HEK293 (cell line): ENCODE measurements at regions not wholly inside any gene's neighbourhood (a gene's known extent, or its start where the extent isn't known, plus 50 kb on each side); places are given as distances from the start of the nearest gene placed in this dataset.

Experiments used
- CTCF ChIA-PET: fragments of 350-600 bp; formaldehyde crosslinking; extraction: SDS; loops from one replicate; lab custom pipeline; 2021; ENCODE audit warnings: antibody characterized with exemption; lab: Yijun Ruan, JAX
- POLR2A ChIA-PET: fragments of 300-600 bp; formaldehyde crosslinking; extraction: SDS; loops from one replicate; lab custom pipeline; 2020; ENCODE audit warnings: antibody characterized with exemption, inconsistent platforms; lab: Yijun Ruan, JAX
- H3K27ac ChIP-seq: fragments of 200-500 bp; sonication (Bioruptor generic); 2 replicates; pipeline ENCODE4 v1.5.1; 2014; ENCODE audit warnings: low read depth, low read length, control low read depth, inconsistent platforms; ENCODE audit errors: extremely low read depth
- H3K36me3 ChIP-seq, 2 experiments: fragments of 200-500 bp in 1 of 2; sonication (Bioruptor generic) in 1 of 2; 1 replicate in 1 of 2; 2 replicates in 1 of 2; pipeline ENCODE4 v1.5.1; 2014 to 2017; ENCODE audit warnings: inconsistent platforms in 2 of 2, low read length in 2 of 2; ENCODE audit not compliant: control insufficient read depth in 2 of 2, insufficient read depth in 1 of 2
- H3K4me1 ChIP-seq: fragments of 200-500 bp; sonication (Bioruptor generic); 2 replicates; pipeline ENCODE4 v1.5.1; 2014; ENCODE audit warnings: mild to moderate bottlenecking, low read length, inconsistent platforms; ENCODE audit not compliant: control insufficient read depth, insufficient read depth
- H3K4me3 ChIP-seq: 2 replicates; pipeline ENCODE4 v1.5.1; 2011; ENCODE audit warnings: low read depth, mild to moderate bottlenecking, control low read depth, low read length, moderate library complexity
- H3K9me3 ChIP-seq: fragments of 200-500 bp; sonication (Bioruptor generic); 2 replicates; pipeline ENCODE4 v1.5.1; 2014; ENCODE audit warnings: low read depth, low read length, inconsistent platforms; ENCODE audit not compliant: control insufficient read depth, insufficient read depth
- RBAK ChIP-seq: fragments of 450-650 bp; formaldehyde crosslinking; IDR thresholded peaks from 2 replicates; pipeline ENCODE4 v1.5.1; 2016; ENCODE audit warnings: missing biosample characterization, missing genetic modification characterization
- SETDB1 ChIP-seq: IDR thresholded peaks from one replicate; pipeline ENCODE4 v1.6.1; 2017; ENCODE audit warnings: mild to moderate bottlenecking, low read length, moderate library complexity, mixed read lengths; ENCODE audit not compliant: insufficient read length
- ZIC2 ChIP-seq: fragments of 450-650 bp; formaldehyde crosslinking; IDR thresholded peaks from 2 replicates; pipeline ENCODE4 v1.5.1; 2016; ENCODE audit warnings: missing biosample characterization, missing genetic modification characterization
- ZNF121 ChIP-seq: fragments of 450-650 bp; formaldehyde crosslinking; IDR thresholded peaks from 2 replicates; pipeline ENCODE4 v1.5.1; 2016; ENCODE audit warnings: missing biosample characterization, missing genetic modification characterization
- ZNF132 ChIP-seq: fragments of 450-650 bp; formaldehyde crosslinking; IDR thresholded peaks from 2 replicates; pipeline ENCODE4 v1.5.1; 2017; ENCODE audit warnings: missing biosample characterization, missing genetic modification characterization, borderline replicate concordance
- ZNF19 ChIP-seq: fragments of 450-650 bp; formaldehyde crosslinking; IDR thresholded peaks from 2 replicates; pipeline ENCODE4; 2016; ENCODE audit warnings: missing biosample characterization, missing genetic modification characterization, low read depth
- ZNF354C ChIP-seq: fragments of 450-650 bp; formaldehyde crosslinking; IDR thresholded peaks from 2 replicates; pipeline ENCODE4 v1.5.1; 2016; ENCODE audit warnings: missing biosample characterization, missing genetic modification characterization, low read depth, borderline replicate concordance
- ZNF391 ChIP-seq: fragments of 450-650 bp; formaldehyde crosslinking; IDR thresholded peaks from 2 replicates; pipeline ENCODE4 v1.5.1; 2016; ENCODE audit warnings: low read depth, missing biosample characterization, missing genetic modification characterization, borderline replicate concordance
- ZNF521 ChIP-seq: fragments of 450-650 bp; formaldehyde crosslinking; IDR thresholded peaks from 2 replicates; pipeline ENCODE4 v1.5.1; 2017; ENCODE audit warnings: missing biosample characterization, mild to moderate bottlenecking, missing genetic modification characterization
- ZNF548 ChIP-seq: fragments of 450-650 bp; formaldehyde crosslinking; IDR thresholded peaks from 2 replicates; pipeline ENCODE4 v1.5.1; 2016; ENCODE audit warnings: missing biosample characterization, missing genetic modification characterization
- ZNF664 ChIP-seq: fragments of 450-650 bp; formaldehyde crosslinking; IDR thresholded peaks from 2 replicates; pipeline ENCODE4 v1.5.1; 2016; ENCODE audit warnings: missing biosample characterization, missing genetic modification characterization
- ZNF670 ChIP-seq: fragments of 450-650 bp; formaldehyde crosslinking; IDR thresholded peaks from 2 replicates; pipeline ENCODE4 v1.5.1; 2016; ENCODE audit warnings: missing biosample characterization, missing genetic modification characterization, low read depth
- ZNF701 ChIP-seq: fragments of 450-650 bp; formaldehyde crosslinking; IDR thresholded peaks from 2 replicates; pipeline ENCODE4 v1.5.1; 2016; ENCODE audit warnings: missing biosample characterization, missing genetic modification characterization
- ZNF843 ChIP-seq: fragments of 450-650 bp; formaldehyde crosslinking; IDR thresholded peaks from 2 replicates; pipeline ENCODE4 v1.5.1; 2016; ENCODE audit warnings: missing biosample characterization, missing genetic modification characterization
- TF ChIP-seq, protein P1 (sequence below): fragments of 450-650 bp; formaldehyde crosslinking; IDR thresholded peaks from 2 replicates; pipeline ENCODE4 v1.5.1; 2017; ENCODE audit warnings: missing biosample characterization, missing genetic modification characterization
- TF ChIP-seq, protein P2 (sequence below): fragments of 450-650 bp; formaldehyde crosslinking; IDR thresholded peaks from 2 replicates; pipeline ENCODE4 v1.5.1; 2016; ENCODE audit warnings: missing biosample characterization, missing genetic modification characterization
- TF ChIP-seq, protein P3 (sequence below): fragments of 450-650 bp; formaldehyde crosslinking; conservative IDR thresholded peaks from 2 replicates; pipeline ENCODE4 v1.5.1; 2016; ENCODE audit warnings: low read depth, missing biosample characterization, missing genetic modification characterization
- TF ChIP-seq, protein P4 (sequence below): fragments of 450-650 bp; formaldehyde crosslinking; IDR thresholded peaks from 2 replicates; pipeline ENCODE4 v1.5.1; 2016; ENCODE audit warnings: missing biosample characterization, missing genetic modification characterization
- TF ChIP-seq, protein P5 (sequence below): fragments of 450-650 bp; formaldehyde crosslinking; IDR thresholded peaks from 2 replicates; pipeline ENCODE4 v1.5.1; 2017; ENCODE audit warnings: missing biosample characterization, mild to moderate bottlenecking, missing genetic modification characterization, moderate library complexity
- TF ChIP-seq, protein P6 (sequence below): fragments of 450-650 bp; formaldehyde crosslinking; IDR thresholded peaks from 2 replicates; pipeline ENCODE4 v1.5.1; 2016; ENCODE audit warnings: missing biosample characterization, missing genetic modification characterization
- TF ChIP-seq, protein P7 (sequence below): fragments of 450-650 bp; formaldehyde crosslinking; IDR thresholded peaks from 2 replicates; pipeline ENCODE4 v1.5.1; 2016; ENCODE audit warnings: missing biosample characterization, missing genetic modification characterization

DNA sequence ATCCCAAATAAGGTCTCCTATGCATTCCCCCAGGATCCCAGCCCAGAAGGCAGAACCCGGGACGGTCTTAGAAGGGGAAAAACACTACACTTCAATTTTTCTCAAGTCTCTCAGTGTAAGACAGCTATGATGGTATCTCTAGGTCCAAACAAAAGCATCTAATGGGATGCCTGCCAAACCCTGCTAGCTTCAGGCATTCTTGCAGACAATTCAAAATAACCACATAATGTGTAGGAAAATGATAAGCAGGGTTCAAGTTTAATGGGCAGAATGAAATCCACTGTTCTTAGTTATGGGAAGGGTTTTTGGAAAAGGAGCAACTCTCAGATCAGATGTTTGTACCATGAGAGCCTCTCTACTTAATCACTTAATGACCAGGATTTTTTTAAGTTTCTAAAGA, 119.8 kb upstream of the ANO1 start (continued):
- no peak for TF ChIP-seq ZNF664 (tag by site-specific recombination)

DNA sequence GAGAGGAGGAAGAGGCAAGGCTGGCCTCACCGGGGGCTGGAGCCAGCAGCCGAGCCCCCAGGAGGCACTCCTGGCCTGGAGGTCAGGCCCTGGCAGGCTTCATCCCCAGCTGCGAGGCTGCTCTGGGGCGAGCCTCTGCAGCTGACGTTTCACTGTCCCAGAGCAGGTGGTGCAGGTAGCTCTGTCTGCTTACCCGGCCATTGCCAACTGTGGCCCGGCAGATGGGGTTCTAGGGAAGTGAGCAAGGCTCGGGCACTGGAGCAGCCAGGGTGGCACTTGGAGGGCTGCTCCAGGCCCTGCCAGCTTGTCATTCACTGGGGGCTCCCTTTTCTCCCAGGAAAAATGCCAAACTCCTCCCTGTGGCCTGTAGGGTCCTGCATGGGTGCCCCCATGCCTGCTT, 118.7 kb upstream of the ANO1 start:
- CTCF ChIA-PET, result interaction anchor here (0.6 to 2.9 kb wide), 4 partner anchors 8 to 50 kb away, joined by 3 to 11 read pairs (median 4); no protein-coding TSS in a partner anchor
- no peaks in the 10 kb centered on the region for H3K4me1 ChIP-seq
- TF ChIP-seq ZNF670 (tag by site-specific recombination) (no peak), SETDB1 (no peak), ZNF354C (tag by site-specific recombination) (no peak), ZNF701 (tag by site-specific recombination) (no peak), ZNF843 (tag by site-specific recombination) (no peak), ZNF521 (no peak), ZNF19 (no peak)
- TF ChIP-seq, protein P1, sequence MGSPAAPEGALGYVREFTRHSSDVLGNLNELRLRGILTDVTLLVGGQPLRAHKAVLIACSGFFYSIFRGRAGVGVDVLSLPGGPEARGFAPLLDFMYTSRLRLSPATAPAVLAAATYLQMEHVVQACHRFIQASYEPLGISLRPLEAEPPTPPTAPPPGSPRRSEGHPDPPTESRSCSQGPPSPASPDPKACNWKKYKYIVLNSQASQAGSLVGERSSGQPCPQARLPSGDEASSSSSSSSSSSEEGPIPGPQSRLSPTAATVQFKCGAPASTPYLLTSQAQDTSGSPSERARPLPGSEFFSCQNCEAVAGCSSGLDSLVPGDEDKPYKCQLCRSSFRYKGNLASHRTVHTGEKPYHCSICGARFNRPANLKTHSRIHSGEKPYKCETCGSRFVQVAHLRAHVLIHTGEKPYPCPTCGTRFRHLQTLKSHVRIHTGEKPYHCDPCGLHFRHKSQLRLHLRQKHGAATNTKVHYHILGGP (tag by site-specific recombination), result no peak
- TF ChIP-seq, protein P2, sequence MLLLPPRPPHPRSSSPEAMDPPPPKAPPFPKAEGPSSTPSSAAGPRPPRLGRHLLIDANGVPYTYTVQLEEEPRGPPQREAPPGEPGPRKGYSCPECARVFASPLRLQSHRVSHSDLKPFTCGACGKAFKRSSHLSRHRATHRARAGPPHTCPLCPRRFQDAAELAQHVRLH, result no peak
- TF ChIP-seq, all 188 proteins: peak for 0
- no peak overlapping the region for H3K4me3 ChIP-seq
- H3K9me3 ChIP-seq, result no peaks in the 10 kb centered on the region
- H3K36me3 ChIP-seq, result no peaks in the 10 kb centered on the region
- POLR2A ChIA-PET, result no interaction called here
- no peak overlapping the region for H3K27ac ChIP-seq

DNA sequence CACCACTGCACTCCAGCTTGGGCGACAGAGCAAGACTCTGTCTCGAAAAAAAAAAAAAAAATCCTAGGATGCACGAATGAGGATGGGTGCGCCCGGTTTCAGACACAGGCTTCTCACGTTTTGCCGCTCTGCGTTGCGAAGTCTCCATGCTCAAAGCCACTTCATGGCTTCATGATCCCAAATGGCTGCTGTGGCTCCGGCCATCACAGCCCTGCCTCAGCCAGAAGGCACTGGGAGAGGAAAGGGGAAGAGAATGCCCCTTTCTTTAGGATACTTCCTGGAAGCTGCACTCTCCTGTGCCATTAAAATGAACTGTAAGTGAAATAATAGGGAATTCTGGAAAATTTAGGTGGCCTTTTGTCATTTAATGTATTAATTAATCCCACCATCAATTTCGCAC, 116.4 kb upstream of the ANO1 start:
- H3K4me1 ChIP-seq, result no peaks in the 10 kb centered on the region
- H3K27ac ChIP-seq, result no peak overlapping the region
- H3K4me3 ChIP-seq, result no peak overlapping the region
- POLR2A ChIA-PET, result no interaction called here
- CTCF ChIA-PET, result interaction anchor here (1.0 kb wide), 1 partner anchor 12 kb away, joined by 3 read pairs; no protein-coding TSS in a partner anchor
- H3K36me3 ChIP-seq, result no peaks in the 10 kb centered on the region
- H3K9me3 ChIP-seq, result no peaks in the 10 kb centered on the region
- no peak for TF ChIP-seq ZNF391 (tag by site-specific recombination)
- TF ChIP-seq, protein P3, sequence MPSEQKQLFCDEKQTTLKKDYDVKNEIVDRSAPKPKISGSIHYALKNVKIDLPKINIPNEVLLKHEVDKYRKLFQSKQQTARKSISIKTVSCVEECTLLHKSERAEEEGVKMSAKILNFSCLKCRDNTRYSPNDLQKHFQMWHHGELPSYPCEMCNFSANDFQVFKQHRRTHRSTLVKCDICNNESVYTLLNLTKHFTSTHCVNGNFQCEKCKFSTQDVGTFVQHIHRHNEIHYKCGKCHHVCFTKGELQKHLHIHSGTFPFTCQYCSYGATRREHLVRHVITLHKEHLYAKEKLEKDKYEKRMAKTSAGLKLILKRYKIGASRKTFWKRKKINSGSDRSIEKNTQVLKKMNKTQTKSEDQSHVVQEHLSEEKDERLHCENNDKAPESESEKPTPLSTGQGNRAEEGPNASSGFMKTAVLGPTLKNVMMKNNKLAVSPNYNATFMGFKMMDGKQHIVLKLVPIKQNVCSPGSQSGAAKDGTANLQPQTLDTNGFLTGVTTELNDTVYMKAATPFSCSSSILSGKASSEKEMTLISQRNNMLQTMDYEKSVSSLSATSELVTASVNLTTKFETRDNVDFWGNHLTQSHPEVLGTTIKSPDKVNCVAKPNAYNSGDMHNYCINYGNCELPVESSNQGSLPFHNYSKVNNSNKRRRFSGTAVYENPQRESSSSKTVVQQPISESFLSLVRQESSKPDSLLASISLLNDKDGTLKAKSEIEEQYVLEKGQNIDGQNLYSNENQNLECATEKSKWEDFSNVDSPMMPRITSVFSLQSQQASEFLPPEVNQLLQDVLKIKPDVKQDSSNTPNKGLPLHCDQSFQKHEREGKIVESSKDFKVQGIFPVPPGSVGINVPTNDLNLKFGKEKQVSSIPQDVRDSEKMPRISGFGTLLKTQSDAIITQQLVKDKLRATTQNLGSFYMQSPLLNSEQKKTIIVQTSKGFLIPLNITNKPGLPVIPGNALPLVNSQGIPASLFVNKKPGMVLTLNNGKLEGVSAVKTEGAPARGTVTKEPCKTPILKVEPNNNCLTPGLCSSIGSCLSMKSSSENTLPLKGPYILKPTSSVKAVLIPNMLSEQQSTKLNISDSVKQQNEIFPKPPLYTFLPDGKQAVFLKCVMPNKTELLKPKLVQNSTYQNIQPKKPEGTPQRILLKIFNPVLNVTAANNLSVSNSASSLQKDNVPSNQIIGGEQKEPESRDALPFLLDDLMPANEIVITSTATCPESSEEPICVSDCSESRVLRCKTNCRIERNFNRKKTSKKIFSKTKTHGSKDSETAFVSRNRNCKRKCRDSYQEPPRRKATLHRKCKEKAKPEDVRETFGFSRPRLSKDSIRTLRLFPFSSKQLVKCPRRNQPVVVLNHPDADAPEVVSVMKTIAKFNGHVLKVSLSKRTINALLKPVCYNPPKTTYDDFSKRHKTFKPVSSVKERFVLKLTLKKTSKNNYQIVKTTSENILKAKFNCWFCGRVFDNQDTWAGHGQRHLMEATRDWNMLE, result no peak
- no peak for TF ChIP-seq ZNF121 (tag by site-specific recombination)
- TF ChIP-seq, protein P4, sequence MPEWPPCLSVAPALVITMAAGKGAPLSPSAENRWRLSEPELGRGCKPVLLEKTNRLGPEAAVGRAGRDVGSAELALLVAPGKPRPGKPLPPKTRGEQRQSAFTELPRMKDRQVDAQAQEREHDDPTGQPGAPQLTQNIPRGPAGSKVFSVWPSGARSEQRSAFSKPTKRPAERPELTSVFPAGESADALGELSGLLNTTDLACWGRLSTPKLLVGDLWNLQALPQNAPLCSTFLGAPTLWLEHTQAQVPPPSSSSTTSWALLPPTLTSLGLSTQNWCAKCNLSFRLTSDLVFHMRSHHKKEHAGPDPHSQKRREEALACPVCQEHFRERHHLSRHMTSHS (tag by site-specific recombination), result no peak
- TF ChIP-seq, protein P5, sequence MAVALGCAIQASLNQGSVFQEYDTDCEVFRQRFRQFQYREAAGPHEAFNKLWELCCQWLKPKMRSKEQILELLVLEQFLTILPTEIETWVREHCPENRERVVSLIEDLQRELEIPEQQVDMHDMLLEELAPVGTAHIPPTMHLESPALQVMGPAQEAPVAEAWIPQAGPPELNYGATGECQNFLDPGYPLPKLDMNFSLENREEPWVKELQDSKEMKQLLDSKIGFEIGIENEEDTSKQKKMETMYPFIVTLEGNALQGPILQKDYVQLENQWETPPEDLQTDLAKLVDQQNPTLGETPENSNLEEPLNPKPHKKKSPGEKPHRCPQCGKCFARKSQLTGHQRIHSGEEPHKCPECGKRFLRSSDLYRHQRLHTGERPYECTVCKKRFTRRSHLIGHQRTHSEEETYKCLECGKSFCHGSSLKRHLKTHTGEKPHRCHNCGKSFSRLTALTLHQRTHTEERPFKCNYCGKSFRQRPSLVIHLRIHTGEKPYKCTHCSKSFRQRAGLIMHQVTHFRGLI, result no peak
- no peak for TF ChIP-seq ZNF548
- TF ChIP-seq ZIC2 (tag by site-specific recombination), result no peak
- no peak for TF ChIP-seq ZNF521
- TF ChIP-seq, protein P2, result no peak
- TF ChIP-seq RBAK (tag by site-specific recombination), result no peak
- TF ChIP-seq ZNF132 (tag by site-specific recombination), result no peak
- TF ChIP-seq, protein P6, sequence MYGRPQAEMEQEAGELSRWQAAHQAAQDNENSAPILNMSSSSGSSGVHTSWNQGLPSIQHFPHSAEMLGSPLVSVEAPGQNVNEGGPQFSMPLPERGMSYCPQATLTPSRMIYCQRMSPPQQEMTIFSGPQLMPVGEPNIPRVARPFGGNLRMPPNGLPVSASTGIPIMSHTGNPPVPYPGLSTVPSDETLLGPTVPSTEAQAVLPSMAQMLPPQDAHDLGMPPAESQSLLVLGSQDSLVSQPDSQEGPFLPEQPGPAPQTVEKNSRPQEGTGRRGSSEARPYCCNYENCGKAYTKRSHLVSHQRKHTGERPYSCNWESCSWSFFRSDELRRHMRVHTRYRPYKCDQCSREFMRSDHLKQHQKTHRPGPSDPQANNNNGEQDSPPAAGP (tag by site-specific recombination), result no peak
- no peak for TF ChIP-seq ZNF843 (tag by site-specific recombination)
- TF ChIP-seq, protein P7, sequence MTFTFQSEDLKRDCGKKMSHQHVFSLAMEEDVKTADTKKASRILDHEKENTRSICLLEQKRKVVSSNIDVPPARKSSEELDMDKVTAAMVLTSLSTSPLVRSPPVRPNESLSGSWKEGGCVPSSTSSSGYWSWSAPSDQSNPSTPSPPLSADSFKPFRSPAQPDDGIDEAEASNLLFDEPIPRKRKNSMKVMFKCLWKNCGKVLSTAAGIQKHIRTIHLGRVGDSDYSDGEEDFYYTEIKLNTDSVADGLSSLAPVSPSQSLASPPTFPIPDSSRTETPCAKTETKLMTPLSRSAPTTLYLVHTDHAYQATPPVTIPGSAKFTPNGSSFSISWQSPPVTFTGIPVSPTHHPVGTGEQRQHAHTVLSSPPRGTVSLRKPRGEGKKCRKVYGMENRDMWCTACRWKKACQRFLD, result no peak
